DMS53 treated with DMSO at 0.1 percent for 48 hours (cell line): ENCODE measurements at regions not wholly inside any gene's neighbourhood (a gene's known extent, or its start where the extent isn't known, plus 50 kb on each side); places are given as distances from the start of the nearest gene placed in this dataset.

Experiments
- DNase-seq: peaks from one replicate; lab custom pipeline; 2025; ENCODE audit not compliant: unreplicated experiment; lab: John Stamatoyannopoulos, UW

GRCh38 chr15:97141871-97142270 lies 811.4 kb downstream of the NR2F2 start:
- DNase-seq, result no peak

GRCh38 chr15:97143592-97144376 lies 813.3 kb downstream of the NR2F2 start:
- no peak for DNase-seq

GRCh38 chr15:97144377-97144711 lies 813.8 kb downstream of the NR2F2 start:
- no peak for DNase-seq

GRCh38 chr15:97146929-97147870 lies 813.3 kb upstream of the ARRDC4 start:
- DNase-seq, result no peak

- no peak for DNase-seq
Measured at GRCh38 chr15:97153356-97153965, 807.0 kb upstream of the ARRDC4 start.

- DNase-seq, result no peak
Measured at GRCh38 chr15:97156739-97157265, 803.7 kb upstream of the ARRDC4 start.

GRCh38 chr15:97162805-97163495 lies 797.6 kb upstream of the ARRDC4 start:
- no peak for DNase-seq

GRCh38 chr15:97165205-97165604 lies 795.3 kb upstream of the ARRDC4 start:
- DNase-seq, result no peak

- DNase-seq, result no peak
Measured at GRCh38 chr15:97168704-97169475, 791.6 kb upstream of the ARRDC4 start.

- no peak for DNase-seq
Measured at GRCh38 chr15:97171556-97171955, 788.9 kb upstream of the ARRDC4 start.

- DNase-seq, result no peak
Measured at GRCh38 chr15:97174886-97175540, 785.5 kb upstream of the ARRDC4 start.

GRCh38 chr15:97177151-97177577 lies 783.3 kb upstream of the ARRDC4 start:
- no peak for DNase-seq

GRCh38 chr15:97182581-97182980 lies 777.9 kb upstream of the ARRDC4 start:
- DNase-seq, result no peak

GRCh38 chr15:97189162-97189780 lies 771.2 kb upstream of the ARRDC4 start:
- no peak for DNase-seq

GRCh38 chr15:97194750-97195149 lies 765.8 kb upstream of the ARRDC4 start:
- DNase-seq, result no peak

- DNase-seq, result no peak
Measured at GRCh38 chr15:97196048-97197014, 764.2 kb upstream of the ARRDC4 start.

- DNase-seq, result no peak
Measured at GRCh38 chr15:97199393-97200051, 761.0 kb upstream of the ARRDC4 start.
